Activated CD8-positive, alpha-beta T cell treated with anti-CD3 and anti-CD28 coated beads, Interleukin-2, amount 10 ng/mL, durations not matched to agents 7 days and 5 days (primary cell): ENCODE measurements at regions not wholly inside any gene's neighbourhood (a gene's known extent, or its start where the extent isn't known, plus 50 kb on each side); places are given as distances from the start of the nearest gene placed in this dataset.

Experiments
- ATAC-seq: fragments of 150-1000 bp; cut with Tn5 transposase; one replicate; pipeline ENCODE4 v1.10.0; 2021; ENCODE audit warnings: moderate library complexity
- CTCF ChIA-PET: fragments of 350-600 bp; sonication (Branson Sonifier 250); formaldehyde crosslinking; loops from one replicate; lab custom pipeline; 2021; ENCODE audit warnings: antibody characterized with exemption; lab: Charles Lee
- POLR2A ChIA-PET: fragments of 350-600 bp; sonication (Branson Sonifier 250); formaldehyde crosslinking; loops from one replicate; lab custom pipeline; 2021; ENCODE audit warnings: antibody characterized with exemption; lab: Charles Lee
- DNase-seq: peaks from one replicate; pipeline ENCODE4 v3.0.0-alpha.2; 2020
- H3K27ac Mint-ChIP-seq: one replicate; pipeline ENCODE4 v1.8.0; 2021; ENCODE audit warnings: mild to moderate bottlenecking, mixed read lengths
- H3K27me3 Mint-ChIP-seq: one replicate; pipeline ENCODE4 v1.8.0; 2021; ENCODE audit warnings: low read depth, mixed read lengths
- H3K36me3 Mint-ChIP-seq: one replicate; pipeline ENCODE4 v1.8.0; 2021; ENCODE audit warnings: low read depth, mixed read lengths
- H3K4me1 Mint-ChIP-seq: one replicate; pipeline ENCODE4 v1.8.0; 2021; ENCODE audit warnings: low read depth, mixed read lengths
- H3K4me3 Mint-ChIP-seq: one replicate; pipeline ENCODE4 v1.8.0; 2021; ENCODE audit warnings: mild to moderate bottlenecking, mixed read lengths
- H3K9me3 Mint-ChIP-seq: one replicate; pipeline ENCODE4 v1.8.0; 2022; ENCODE audit warnings: mixed read lengths; ENCODE audit not compliant: insufficient read depth

DNA sequence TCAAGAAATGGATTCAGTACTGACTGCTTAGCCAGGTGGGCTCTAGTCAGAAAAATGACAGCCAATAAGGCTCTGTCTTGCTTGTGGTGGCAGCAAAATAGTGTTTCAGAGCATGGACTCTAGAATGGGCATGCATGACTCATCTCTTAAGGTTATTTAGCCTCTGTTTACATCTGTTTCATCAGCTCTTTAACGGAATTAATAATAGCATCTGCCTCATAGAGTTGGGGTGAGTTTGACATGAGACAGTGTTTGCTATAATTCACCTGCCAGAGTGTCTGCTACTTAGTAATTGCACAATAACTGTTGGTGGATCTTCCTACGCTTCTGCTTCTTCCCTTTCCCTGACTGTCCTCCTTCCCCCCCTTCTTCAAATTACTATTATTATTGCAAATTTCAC is 350.4 kb upstream of the SEMA6D start:
- ATAC-seq (no peak), DNase-seq (no peak)
- Mint-ChIP-seq H3K27ac (no peak overlapping the region), H3K9me3 (peaks cover 5% of the 10 kb centered on the region), H3K27me3 (no peaks in the 10 kb centered on the region), H3K4me3 (no peak overlapping the region), H3K4me1 (no peaks in the 10 kb centered on the region), H3K36me3 (no peaks in the 10 kb centered on the region)
- POLR2A ChIA-PET, result no interaction called here
- CTCF ChIA-PET, result no interaction called here

DNA sequence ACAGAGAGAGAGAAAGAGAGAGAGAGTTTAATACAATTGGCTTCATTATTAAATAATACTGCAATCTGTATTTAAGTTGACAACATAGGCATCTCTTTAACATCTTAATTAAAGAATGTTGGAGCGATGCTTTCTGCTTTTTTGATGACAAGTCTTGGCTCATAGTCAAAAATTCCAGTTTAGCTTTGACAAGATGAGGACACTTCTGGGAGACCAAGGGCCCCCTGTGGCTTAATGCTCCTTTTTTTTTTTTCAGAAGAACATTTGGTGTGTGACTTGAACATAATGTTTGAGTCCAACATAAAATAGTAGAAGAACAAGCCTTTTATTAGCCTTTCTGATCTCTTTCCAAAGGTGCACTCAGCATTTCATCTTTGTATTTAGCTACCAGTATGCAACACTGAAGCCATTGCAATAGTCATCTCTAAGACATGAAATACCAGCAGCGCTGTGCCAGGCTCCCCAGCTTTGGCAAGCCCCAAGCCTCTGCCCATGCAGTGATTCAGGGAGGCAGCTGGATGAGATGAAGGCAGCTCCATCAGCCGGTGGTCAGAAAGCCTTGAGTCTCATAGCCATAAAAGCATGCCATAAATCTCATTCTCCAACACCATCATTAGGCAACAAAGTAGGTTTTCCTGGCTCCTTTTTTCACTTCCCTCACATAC is 349.4 kb upstream of the SEMA6D start:
- H3K27ac Mint-ChIP-seq, result no peak overlapping the region
- H3K4me1 Mint-ChIP-seq, result no peaks in the 10 kb centered on the region
- DNase-seq (no peak), ATAC-seq (no peak)
- ChIA-PET CTCF (no interaction called here), POLR2A (no interaction called here)
- peaks cover 5% of the 10 kb centered on the region for H3K9me3 Mint-ChIP-seq
- H3K27me3 Mint-ChIP-seq, result no peaks in the 10 kb centered on the region
- no peak overlapping the region for H3K4me3 Mint-ChIP-seq
- H3K36me3 Mint-ChIP-seq, result no peaks in the 10 kb centered on the region

DNA sequence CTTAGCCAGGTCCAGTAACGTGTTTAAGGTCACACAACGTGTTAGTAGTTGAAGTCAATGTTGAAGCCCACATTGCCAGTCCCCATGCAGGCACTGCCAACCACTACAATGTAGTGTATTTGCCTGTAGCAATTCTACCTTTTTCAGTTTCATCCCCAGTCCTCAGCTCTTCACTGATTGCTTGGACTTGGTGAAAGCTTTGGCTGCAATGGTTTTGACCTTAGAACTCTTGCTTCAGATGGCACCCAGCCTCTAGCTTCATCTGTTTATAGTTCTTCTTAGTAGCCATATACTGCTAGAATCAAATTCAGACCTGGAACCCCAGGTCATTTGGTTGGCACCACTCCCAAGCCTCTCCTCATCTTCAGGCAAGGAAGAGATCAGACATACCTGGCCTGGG is 345.4 kb upstream of the SEMA6D start:
- H3K4me3 Mint-ChIP-seq, result no peak overlapping the region
- CTCF ChIA-PET, result no interaction called here

DNA sequence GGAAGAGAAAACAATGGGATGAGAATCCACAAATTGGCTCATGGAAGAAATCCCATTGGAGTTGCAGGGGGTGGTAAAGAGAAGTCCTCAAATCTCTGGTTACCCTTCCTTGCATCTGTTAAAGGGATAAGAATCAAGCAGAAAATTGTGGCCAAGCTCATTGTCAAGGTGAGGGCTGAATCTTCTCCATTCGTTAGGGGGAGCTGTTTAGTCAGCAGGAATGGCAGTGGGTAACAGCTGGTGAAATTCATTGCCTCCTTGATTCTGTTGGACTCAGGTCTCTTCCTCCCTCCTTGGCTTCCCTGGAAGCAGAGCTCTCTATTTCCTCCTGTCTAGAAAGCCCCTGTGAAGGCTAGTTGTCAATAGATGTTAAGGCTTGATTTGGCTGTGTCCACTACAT is 343.1 kb upstream of the SEMA6D start:
- ATAC-seq (no peak), DNase-seq (no peak)
- Mint-ChIP-seq H3K27me3 (no peaks in the 10 kb centered on the region), H3K4me1 (no peaks in the 10 kb centered on the region), H3K36me3 (no peaks in the 10 kb centered on the region), H3K9me3 (no peaks in the 10 kb centered on the region), H3K27ac (no peak overlapping the region), H3K4me3 (no peak overlapping the region)
- CTCF ChIA-PET, result no interaction called here
- POLR2A ChIA-PET, result no interaction called here

More for the DNA sequence above, 345.4 kb upstream of the SEMA6D start:
- DNase-seq, result no peak
- no peaks in the 10 kb centered on the region for H3K4me1 Mint-ChIP-seq
- no peaks in the 10 kb centered on the region for H3K9me3 Mint-ChIP-seq
- H3K36me3 Mint-ChIP-seq, result no peaks in the 10 kb centered on the region
- POLR2A ChIA-PET, result no interaction called here
- no peak overlapping the region for H3K27ac Mint-ChIP-seq
- no peak for ATAC-seq
- no peaks in the 10 kb centered on the region for H3K27me3 Mint-ChIP-seq

DNA sequence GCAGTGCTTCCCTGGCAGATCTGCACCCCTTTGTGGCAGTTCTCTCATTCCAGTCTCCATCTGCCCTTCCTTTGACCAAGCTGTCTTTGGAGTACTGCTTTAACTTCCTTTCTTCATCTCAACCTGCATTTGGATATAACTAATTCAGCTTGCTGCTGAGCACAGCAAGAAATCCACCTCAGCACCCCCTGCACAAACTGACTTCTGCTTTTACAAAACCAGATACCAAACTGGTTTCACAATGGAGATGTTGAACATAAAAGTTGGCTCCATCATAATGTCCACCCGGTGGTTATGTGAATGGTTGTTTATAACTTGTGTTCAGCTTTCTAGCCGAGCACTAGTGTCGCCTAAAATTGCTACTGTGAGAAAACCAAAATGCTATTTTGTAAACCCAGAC is 341.1 kb upstream of the SEMA6D start:
- Mint-ChIP-seq H3K9me3 (no peaks in the 10 kb centered on the region), H3K4me3 (no peak overlapping the region), H3K36me3 (no peaks in the 10 kb centered on the region), H3K27ac (no peak overlapping the region), H3K27me3 (no peaks in the 10 kb centered on the region), H3K4me1 (no peaks in the 10 kb centered on the region)
- POLR2A ChIA-PET, result no interaction called here
- DNase-seq (no peak), ATAC-seq (no peak)
- CTCF ChIA-PET, result no interaction called here

DNA sequence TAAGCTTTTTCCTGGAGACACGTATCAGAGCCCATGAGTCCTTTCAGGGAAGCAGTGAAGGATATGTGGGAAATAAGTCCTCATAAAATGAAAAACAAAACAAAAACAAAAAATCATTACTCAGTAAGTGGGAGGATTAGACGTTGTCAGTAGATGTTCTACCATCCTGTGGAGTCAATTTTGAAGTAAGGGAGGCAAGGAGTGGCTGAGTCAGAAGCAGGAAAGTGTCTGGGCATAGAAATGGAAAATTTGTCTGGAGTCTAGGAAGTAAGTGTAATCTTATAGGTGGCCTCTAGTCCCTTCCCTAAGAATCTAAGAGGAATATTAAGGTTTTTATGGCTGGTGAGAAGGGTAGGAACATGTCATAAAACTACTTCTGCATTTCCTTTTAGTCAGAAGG is 339.8 kb upstream of the SEMA6D start:
- H3K27me3 Mint-ChIP-seq, result no peaks in the 10 kb centered on the region
- H3K36me3 Mint-ChIP-seq, result no peaks in the 10 kb centered on the region
- H3K4me3 Mint-ChIP-seq, result no peak overlapping the region
- ChIA-PET POLR2A (no interaction called here), CTCF (no interaction called here)
- no peaks in the 10 kb centered on the region for H3K9me3 Mint-ChIP-seq
- ATAC-seq (no peak), DNase-seq (no peak)
- H3K27ac Mint-ChIP-seq, result no peak overlapping the region
- H3K4me1 Mint-ChIP-seq, result no peaks in the 10 kb centered on the region

DNA sequence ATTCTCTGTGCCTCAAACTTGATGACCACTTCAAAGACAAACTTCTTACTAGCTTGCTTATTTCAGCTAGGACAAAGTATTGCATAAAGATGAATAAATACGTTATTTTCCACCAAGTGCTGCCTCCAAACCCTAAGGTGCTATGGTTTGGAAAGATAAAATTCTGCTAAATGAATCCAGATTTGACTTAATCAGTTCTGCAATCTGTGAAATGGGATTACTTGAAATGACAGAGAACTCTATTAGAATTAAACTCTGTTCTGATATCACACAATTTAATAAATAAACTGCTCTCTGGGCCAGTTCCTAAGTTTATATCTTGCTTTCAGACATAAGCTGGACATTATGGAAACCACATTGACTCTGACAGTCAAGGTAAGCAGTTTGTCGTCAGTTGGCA is 338.8 kb upstream of the SEMA6D start:
- no peak overlapping the region for H3K27ac Mint-ChIP-seq
- ChIA-PET CTCF (no interaction called here), POLR2A (no interaction called here)
- H3K4me3 Mint-ChIP-seq, result no peak overlapping the region
- DNase-seq, result no peak
- H3K27me3 Mint-ChIP-seq, result no peaks in the 10 kb centered on the region
- no peak for ATAC-seq
- no peaks in the 10 kb centered on the region for H3K4me1 Mint-ChIP-seq
- no peaks in the 10 kb centered on the region for H3K36me3 Mint-ChIP-seq
- no peaks in the 10 kb centered on the region for H3K9me3 Mint-ChIP-seq

DNA sequence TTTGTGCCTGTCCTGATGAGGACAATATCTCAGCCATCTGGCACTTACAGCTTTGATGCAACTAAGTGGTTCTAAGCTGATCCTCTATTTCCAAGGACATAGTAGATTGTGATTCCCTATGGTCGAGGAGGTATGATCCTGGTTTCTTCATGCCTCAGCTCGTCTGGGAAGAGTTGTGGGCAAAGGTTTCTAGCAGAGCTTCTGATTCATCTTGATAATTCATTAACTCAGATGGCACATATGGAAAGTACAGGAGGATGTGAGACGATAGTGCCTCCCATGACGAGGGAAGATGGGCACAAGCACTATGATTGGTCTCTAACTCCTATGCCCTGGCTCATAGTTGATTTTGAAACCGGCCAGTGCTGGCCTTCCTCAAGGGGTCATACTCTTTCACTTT is 334.2 kb upstream of the SEMA6D start:
- Mint-ChIP-seq H3K4me1 (no peaks in the 10 kb centered on the region), H3K36me3 (no peaks in the 10 kb centered on the region), H3K9me3 (no peaks in the 10 kb centered on the region), H3K27me3 (no peaks in the 10 kb centered on the region), H3K27ac (no peak overlapping the region), H3K4me3 (no peak overlapping the region)
- POLR2A ChIA-PET, result no interaction called here
- no peak for DNase-seq
- CTCF ChIA-PET, result no interaction called here
- no peak for ATAC-seq

DNA sequence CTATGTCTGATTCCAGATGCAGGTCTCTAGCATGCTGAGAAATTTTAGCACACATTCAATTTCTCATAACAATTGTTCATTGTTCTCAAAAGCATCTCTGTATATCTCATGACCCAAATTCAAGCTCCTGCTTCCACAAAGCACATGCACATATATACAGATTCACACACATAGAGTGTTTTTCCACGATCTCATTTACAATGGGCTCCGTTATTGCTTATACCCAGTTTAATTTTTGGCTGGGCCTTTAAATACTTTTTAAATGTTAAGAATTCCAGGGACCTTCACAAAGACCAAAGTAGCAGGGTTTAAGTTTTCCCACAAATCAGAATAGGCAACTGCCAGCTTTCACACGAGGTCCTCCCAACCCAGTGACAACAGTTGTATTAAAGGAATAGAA is 333.5 kb upstream of the SEMA6D start:
- Mint-ChIP-seq H3K36me3 (no peaks in the 10 kb centered on the region), H3K9me3 (no peaks in the 10 kb centered on the region), H3K27ac (no peak overlapping the region), H3K27me3 (no peaks in the 10 kb centered on the region), H3K4me1 (no peaks in the 10 kb centered on the region), H3K4me3 (no peak overlapping the region)
- DNase-seq (no peak), ATAC-seq (no peak)
- ChIA-PET CTCF (no interaction called here), POLR2A (no interaction called here)

DNA sequence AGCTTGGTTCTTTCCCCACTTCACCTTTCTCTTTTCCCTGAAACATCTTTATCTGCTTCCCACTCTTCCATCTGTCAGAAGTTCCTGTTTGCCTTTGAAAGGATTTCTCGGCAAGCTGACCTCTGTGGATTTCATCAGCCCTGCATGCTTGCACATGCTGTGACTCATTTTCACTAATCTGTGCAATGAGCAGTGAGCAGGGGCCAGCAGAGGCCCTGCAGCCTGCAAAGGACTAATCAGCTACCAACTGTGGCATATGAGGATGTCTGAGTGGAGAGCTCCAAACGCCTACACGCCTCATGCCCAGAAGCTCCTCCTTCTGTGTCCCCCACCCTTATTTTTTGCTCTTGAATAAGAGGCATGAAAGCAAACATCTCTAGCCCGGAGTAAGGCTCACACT is 333.0 kb upstream of the SEMA6D start:
- ChIA-PET CTCF (no interaction called here), POLR2A (no interaction called here)
- no peaks in the 10 kb centered on the region for H3K36me3 Mint-ChIP-seq
- H3K4me1 Mint-ChIP-seq, result no peaks in the 10 kb centered on the region
- DNase-seq (no peak), ATAC-seq (no peak)
- H3K27ac Mint-ChIP-seq, result no peak overlapping the region
- H3K27me3 Mint-ChIP-seq, result no peaks in the 10 kb centered on the region
- no peaks in the 10 kb centered on the region for H3K9me3 Mint-ChIP-seq
- H3K4me3 Mint-ChIP-seq, result no peak overlapping the region

DNA sequence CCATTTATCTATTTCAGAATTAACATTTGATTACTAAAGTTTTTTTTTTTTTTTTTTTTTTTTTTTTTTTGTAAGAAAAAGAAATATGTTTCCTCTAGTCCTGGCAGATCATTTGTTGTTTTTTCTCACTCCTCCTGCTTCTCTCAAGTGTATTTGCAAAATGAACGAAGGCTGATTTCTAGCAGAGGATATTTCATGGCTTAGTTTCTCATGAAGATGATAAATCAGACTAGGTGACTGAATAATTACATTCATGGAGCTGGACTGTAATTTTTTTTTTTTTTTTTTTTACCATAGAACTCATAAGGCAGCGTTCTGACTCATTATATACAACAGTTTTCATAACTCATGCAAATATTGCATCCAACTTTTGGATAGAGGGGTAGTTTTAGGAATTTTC is 332.5 kb upstream of the SEMA6D start:
- ChIA-PET POLR2A (no interaction called here), CTCF (no interaction called here)
- no peak for ATAC-seq
- H3K4me1 Mint-ChIP-seq, result no peaks in the 10 kb centered on the region
- H3K36me3 Mint-ChIP-seq, result no peaks in the 10 kb centered on the region
- no peak overlapping the region for H3K4me3 Mint-ChIP-seq
- no peak overlapping the region for H3K27ac Mint-ChIP-seq
- no peaks in the 10 kb centered on the region for H3K9me3 Mint-ChIP-seq
- no peak for DNase-seq
- no peaks in the 10 kb centered on the region for H3K27me3 Mint-ChIP-seq

DNA sequence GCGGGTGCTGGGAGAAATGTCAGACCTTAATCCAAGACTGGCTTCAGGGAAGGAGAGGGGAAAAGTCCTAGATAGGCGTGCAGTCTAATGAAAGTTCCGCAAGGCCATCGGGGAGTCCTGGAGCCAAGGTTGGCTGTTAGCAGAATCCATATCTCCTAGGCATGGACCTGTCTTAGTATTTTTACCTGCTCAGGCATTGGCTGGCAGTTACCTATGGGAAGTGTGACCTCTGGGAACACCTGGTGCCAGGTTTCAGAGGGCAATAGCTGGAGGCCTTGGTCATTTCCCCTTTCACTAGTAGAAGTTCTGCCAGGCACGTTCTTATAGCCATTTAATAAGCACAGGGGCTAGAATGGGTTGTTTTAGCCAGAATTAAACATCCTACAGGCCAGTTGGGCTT is 330.8 kb upstream of the SEMA6D start:
- no peaks in the 10 kb centered on the region for H3K9me3 Mint-ChIP-seq
- no peak for DNase-seq
- H3K4me1 Mint-ChIP-seq, result no peaks in the 10 kb centered on the region
- H3K36me3 Mint-ChIP-seq, result no peaks in the 10 kb centered on the region
- ATAC-seq, result no peak
- POLR2A ChIA-PET, result no interaction called here
- H3K27me3 Mint-ChIP-seq, result no peaks in the 10 kb centered on the region
- H3K27ac Mint-ChIP-seq, result no peak overlapping the region
- CTCF ChIA-PET, result no interaction called here
- H3K4me3 Mint-ChIP-seq, result no peak overlapping the region

DNA sequence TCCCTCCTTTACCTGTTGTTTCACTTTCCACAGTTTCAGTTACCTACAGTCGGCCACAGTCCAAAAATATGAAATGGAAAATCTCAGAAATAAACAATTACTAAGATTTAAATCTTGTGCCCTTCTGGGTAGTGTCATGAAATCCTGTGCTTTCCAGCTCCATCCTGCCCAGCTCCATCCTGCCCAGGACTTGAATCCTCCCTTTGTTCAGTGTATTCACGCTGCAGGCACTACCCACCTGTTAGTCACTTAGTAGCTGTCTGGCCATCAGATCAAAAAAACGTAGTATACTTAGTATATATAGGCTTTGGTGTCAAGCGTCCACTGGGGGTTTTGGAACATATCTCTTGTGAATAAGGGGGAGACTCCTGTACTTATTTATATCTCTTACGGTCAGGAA is 329.0 kb upstream of the SEMA6D start:
- ATAC-seq (no peak), DNase-seq (no peak)
- ChIA-PET POLR2A (no interaction called here), CTCF (no interaction called here)
- Mint-ChIP-seq H3K36me3 (no peaks in the 10 kb centered on the region), H3K9me3 (no peaks in the 10 kb centered on the region), H3K4me3 (no peak overlapping the region), H3K4me1 (no peaks in the 10 kb centered on the region), H3K27me3 (no peaks in the 10 kb centered on the region), H3K27ac (no peak overlapping the region)
